HG03196 (cell line): ENCODE measurements at regions not wholly inside any gene's neighbourhood (a gene's known extent, or its start where the extent isn't known, plus 50 kb on each side); places are given as distances from the start of the nearest gene placed in this dataset.

ENCODE experiments used
- ATAC-seq: cut with Tn5 transposase; IDR thresholded peaks from one replicate; pipeline ENCODE4 v1.9.1; 2021; ENCODE audit not compliant: unreplicated experiment

DNA sequence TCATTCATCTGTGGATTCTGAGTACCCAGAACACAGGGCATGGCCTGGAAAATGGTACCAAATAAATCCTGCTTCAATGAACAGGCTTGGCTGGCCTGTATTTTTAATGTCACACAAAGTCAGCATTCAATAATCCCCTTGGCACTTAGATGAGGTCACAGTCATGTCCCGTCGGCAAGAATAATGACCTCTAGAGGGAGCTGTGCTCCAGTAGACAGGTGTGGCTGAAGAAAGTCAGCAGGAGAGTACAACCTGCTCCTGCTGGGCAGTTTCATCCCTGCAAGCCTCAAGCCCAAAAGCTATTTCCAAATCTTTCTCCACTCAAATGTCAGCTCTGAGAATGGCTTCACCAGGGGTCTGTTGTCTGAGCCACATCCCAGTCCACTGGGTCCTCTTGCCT lies 404.0 kb upstream of the F9 start:
- peak; percentile 71 for ATAC-seq

DNA sequence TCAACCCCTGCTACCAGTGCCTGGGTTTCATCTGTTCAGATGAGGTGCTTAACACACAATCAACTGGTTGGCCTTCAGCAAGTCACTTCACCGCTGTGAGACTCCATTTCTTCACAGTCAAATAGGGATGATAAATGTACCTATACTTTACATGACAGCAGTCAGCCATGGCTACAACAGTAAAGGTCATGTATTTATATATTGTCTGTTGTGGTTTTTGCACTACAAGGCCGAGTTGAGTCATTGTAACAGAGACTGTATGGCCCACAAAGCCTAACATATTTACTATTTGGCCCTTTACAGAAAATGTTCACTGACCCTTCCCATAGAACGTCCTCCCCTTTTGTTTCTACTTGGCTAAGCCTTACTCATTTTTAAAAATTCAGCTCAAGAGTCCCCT lies 404.6 kb upstream of the F9 start:
- no peak for ATAC-seq

DNA sequence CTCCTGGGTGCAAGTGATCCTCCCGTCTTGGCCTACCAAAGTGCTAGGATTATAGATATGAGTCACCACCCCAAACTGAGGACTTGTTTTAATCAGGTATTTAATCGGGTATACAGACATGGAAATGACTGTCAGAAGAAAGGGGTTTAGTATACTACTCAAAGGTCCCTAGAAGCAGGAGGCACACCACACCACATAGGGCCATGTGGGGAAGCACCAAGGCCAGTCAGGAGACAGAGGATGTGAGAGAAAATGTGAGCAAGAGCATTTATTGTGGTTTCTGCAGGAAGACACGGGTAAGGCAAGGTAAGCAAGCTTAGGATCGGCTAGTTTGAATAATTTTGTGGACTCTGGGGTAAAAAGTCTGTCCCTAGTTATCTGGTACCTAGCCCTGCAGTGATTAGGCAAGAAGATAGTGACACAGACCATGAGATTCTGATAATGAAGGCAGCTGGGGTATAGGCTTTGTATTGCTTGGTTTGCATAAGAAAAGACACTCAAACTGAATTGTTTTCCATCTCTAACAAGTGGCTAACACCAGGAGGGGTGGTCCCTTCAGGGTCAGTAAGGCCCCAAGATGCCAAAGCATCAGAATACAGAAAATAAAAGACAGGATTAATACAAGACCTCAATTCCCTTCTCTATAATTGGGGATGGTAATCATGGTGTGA lies 408.8 kb upstream of the F9 start:
- no peak for ATAC-seq

DNA sequence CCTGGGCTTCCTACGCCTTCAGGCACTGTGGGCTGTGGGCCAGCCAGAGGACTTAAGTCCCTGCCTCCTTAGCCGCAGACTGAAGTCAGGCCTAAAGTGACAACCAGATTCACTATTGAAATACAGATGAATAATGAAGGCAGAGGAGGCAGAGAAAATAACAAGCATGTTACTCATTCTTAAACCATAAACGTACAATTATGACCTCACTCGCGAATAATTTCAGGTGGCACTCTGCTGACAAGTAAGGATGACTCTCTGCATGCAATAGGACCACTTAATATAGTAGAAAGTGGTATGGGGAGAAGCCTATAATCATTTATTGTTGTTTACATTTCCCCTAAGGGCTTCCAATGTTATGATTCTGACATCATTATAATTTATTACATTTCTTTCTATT lies 409.2 kb upstream of the FGF13 start:
- no peak for ATAC-seq

DNA sequence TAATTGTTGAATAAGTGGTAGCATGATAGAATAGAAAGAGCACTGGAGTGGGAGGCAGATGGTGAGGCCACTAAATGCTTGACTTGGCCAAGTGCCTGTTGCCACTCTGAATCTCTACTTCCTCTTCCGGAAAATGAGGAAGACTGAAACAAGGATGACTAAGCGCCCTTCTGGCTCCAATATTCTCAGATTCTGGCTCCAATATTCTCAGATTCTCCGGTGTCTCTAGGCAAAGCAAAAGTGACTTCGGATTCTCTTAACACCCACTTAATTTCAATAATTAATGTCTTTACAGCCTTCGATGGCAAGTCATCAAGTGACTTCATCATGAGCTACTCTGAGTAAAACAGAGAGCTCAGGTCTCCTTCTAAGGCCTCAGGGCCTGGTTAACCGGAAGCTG lies 402.2 kb upstream of the FGF13 start:
- ATAC-seq, result no peak

DNA sequence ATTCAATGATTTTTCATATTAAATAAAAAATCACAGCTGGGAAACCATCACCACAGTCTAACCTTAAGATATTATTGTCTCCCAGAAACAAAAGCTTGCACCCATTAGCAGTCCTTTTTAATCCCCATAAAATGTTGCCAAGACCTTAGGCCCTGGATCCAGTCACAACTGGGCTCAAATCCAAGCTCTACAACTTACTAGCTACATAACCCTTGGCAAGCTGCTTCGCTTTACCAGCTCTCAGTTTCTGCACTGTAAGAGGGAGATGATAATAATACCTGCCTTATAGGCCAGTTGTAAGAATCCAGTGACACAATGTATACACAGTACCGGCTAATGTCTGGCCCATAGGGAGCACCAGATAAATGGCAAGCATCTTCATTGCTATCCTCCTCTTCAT lies 400.9 kb upstream of the FGF13 start:
- no peak for ATAC-seq

DNA sequence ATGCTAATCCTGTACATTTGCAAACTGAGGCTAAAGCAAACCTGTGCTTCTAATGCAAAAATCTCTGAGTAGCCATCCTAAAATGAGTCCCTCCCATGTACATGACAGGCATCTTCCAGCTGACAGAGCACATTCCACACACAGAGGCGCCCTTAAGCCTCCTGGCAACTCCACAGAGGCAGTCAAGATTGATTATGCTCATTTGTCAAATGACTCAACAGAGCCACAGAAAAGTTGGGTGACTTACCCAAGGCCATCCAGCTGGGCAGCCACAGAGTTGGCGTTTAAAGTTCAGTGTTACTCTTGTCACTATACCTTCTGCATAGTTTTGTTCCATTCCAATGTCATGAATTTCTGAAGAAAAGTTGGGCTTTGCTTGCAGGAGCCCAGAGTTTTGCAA lies 394.6 kb upstream of the FGF13 start:
- ATAC-seq, result no peak

DNA sequence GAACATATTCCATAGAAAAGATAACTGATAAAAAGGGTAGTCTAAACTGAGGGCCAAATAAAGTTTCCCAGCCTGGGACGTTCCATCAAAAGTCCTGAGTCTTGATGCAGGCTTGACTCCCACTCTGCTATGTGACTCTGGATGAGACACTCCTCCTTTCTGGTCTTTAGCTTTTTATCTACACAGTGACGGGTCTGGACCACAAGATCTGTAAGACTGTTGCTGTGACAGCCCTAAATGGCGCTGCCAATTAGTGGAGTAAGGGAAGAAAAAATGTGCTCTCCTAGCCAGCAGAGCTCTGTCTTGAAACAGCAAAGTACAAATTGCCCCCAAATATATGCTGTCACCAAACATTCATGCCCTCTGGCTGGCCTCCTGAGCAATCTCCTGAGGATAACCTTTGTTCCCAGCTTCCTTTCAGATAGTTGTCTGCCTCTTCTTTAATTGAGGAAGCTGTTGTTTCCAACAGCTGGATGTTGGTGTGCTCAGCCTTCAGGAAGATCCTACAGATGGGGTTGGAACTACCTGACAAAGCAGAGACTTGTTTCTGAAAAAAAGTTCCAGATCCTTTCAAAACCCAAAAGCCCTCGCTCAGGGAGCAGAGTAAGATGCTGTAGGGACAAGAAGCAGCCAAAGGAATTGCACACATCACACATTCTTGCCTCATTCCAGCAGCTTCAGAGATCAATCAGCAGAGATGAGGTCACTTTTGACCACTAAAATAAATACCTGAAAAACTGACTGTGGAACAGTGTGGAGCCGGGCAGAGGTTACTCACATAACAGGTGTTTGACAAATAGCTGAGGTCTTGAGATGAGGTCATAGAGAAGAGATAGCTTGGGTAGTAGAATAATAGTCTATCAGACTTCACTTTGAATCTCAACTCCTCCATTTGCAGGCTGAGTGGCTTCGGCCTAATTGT lies 383.4 kb upstream of the FGF13 start:
- ATAC-seq, result no peak

DNA sequence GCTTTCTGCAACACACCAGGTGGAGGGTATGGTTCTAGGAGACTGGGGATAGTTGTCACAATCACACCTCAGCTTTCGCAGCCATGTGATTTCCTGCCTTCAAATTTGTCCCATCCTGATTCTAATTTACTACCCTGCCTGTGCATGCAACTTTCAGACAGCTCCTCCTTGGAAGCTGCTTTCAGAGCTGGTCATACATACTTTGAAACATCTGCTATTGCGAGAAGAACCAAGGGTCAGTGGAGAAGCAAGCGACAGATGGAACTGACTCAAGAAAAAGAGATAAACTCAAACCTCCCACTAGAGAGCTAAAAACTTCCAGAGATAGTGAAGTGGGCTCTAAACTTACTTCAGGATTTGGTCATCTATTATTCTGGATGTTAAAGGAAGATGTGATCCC lies 381.7 kb upstream of the FGF13 start:
- ATAC-seq, result no peak

DNA sequence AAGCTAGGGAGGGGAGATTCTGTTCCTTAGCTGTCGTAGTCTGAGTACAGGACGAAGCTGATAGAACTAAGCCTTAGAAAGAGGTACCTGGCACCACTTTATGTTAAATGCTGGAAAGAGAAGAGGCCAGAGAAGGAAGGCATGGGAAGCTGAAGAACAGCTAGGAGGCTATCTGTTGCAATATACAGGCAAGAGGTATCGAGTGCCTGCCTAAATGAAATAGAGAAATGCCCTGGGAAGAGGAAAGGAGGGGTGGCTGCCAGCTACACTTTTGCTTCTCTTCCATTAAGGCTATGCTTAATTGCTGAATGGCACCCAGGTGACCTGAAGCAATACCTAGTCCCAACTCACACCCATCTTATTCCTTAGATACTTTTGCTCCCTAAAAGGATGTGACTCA lies 380.4 kb upstream of the FGF13 start:
- no peak for ATAC-seq

DNA sequence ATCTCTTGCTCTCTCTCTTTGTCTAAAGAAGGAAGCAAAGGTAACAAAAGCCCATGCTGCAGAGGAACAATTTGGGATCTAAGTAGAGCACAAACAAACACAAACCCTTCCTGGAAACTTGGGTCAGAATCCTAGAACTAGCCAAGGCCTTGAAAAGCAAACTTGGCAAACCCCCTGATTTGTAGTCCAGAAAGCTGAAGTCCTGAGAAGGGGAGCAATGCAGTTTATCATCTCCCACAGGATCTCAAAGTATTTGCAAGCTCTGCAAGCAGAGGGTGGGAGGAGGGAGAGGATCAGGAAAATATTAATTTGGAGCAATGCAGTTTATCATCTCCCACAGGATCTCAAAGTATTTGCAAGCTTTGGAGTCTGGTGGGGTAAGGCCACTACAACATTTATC lies 379.5 kb upstream of the FGF13 start:
- ATAC-seq, result no peak

DNA sequence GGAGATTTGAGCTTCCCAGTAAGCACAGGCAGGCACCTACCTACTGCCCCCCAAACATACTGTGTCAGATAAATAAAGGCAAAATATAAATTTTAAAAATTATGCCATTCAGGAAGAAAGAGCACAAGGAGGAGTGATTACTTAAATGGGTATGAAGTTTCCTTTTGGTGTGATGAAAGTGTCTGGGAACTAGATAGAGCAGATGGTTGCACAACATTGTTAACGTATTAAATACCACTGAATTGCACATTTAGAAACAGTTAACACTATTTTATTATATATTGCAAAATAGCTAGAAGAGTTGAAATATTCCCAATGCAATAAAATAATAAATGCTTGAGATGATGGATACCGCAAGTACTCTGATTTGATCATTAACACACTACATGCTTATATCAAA lies 374.7 kb upstream of the FGF13 start:
- no peak for ATAC-seq

DNA sequence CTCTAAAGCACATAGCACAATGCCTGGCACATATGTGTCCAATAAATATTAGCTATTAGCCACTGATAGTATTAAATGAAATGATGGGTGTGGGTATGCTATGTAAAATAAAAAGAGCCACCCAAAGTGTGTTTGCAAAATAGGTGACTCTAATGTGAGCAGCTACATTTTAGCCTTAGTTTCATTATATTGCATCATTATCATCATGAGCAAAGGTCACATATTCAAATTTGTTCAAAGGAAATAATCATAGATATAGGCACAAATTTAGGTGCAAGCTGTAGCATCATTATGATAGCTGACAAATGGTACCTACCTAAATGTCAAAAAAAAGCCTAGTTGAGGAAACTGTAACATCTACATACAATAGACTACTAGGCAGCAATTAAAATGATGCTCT lies 373.9 kb upstream of the FGF13 start:
- ATAC-seq, result no peak

DNA sequence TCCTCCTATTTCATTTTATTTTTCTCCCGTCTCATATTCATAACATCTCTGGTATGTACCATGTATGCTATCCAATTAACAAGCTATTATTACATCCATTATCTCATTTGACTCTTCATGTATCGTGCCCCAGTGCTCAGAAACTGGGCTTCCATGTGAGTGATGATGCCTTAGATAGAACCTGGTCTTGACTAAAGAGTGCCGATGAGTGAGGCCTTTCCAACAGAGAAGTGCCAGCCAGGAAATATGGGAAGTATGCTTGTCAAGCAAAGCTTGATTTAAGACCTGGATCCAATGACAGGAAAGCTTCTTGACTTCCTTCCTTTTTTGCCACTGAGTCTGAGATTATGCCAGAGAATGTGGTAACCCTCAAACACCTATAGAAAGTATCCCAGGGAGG lies 371.7 kb upstream of the FGF13 start:
- ATAC-seq, result no peak

DNA sequence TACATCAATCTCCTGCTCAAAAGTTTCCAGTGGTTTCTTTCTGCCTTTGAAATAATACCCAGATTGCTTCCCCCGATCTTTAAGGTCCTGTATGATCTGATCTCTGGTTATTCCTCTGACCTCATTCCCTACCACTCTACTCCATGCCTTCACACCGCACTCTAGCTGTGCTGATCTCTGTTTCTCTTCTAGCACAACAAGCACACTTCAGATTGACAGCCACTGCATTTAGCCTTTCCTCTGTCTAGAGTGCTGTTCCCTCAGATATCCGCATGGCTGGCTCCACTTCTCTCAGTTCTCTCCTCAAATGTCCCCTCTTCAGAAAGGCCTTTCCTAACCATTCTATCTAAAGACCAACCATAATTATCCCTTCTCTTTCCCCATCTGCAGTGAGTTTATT lies 370.4 kb upstream of the FGF13 start:
- no peak for ATAC-seq

DNA sequence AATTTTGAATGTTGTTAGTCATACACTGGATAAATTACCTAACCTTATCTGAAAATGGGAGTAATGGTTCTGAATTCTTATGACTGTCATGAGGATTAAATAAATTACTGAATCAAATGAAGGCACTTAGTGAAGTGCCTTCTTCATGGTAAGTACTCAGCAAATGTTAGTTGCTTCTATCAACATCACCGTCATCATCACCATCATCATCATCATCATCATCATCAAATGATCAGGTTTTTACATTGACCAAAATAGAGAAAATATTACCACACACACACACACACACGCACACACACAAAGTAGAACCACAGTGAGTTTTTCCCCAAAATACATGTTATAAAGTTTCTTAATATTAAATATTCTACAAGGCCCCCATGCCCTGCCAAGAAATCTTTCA lies 368.3 kb upstream of the FGF13 start:
- ATAC-seq, result no peak

DNA sequence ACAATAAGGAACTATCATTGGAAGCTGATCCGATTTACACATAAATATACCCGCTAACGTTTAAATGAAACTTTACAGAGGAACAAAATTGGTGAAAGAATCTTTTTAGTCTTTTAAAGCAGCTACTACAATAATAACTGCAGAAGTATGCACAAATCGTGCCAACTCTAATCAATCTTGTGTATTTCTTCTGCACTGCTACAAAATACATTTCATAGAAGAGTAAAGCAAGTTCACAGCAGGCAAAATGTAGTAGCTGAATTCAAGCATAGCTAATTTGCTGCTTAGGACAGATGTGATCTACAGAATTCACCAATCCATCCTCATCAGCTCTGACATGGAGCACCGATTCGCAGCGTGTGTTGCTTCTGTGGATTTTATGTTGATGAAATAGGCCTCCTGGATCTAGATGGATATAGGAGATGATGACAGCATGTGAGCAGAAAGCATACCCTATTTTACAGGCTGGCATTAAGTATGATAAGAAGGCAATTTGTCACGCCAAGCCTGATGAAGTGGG lies 367.3 kb upstream of the FGF13 start:
- no peak for ATAC-seq

DNA sequence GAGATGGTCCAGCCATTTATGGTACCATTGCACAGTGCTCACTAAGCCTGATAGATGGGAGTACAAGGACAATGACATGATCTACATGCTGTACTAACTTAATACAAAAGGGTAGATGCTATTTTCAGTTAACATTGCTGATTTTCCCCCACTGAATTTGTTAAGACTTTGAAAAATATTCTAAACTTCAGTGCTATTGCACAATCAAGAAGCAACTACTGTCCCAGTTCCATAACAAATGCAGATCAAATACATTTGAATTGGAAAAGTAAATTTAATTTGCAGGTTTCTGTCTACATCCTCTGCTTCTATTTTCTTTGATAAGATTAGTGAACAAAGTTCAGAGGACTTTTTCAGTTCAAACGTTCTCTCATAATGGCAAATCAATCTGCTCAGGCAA lies 366.8 kb upstream of the FGF13 start:
- no peak for ATAC-seq

DNA sequence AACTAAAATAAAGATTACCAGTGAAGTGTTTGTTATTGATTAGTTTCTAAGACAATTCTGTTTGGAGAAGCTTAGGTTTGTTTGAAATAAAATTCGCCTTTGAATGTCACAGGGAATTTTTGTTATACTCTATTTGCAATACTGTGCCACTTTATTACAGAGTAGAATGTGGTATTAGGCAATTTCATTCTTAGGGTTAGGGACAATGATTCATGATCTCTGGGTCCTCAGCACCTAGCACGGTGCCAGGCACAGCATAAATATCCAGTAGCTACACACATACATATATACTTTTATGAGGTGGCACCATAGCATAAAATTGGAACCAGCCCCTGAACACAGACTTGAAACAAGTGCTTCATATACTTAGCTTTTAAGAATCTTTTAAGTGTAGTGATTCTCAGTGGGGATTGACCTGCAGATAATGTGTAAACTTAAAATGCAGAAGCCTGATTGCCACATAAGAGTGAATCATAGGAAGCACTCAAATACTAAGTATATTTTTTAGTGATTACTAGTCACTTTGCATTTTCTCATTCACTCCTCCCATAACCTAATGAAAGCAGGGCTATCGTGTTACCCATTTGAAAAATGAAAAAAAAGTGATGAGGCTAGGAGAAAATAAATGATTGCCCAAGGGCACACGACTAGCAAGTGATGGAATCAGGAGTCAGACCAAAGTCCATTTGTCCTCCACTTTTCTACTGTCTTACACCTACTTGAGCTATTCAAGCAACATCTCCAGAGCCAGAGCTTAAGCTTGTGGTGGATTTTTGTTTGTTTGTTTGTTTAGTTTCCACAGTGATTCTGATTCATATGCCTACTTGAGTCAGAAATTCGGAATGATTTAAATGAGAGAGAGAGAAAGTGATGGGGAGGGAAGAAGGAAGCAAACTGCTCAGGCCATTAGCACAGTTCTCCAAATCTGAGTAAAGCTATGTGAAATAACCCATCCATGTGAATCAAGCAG lies 366.0 kb upstream of the FGF13 start:
- no peak for ATAC-seq

DNA sequence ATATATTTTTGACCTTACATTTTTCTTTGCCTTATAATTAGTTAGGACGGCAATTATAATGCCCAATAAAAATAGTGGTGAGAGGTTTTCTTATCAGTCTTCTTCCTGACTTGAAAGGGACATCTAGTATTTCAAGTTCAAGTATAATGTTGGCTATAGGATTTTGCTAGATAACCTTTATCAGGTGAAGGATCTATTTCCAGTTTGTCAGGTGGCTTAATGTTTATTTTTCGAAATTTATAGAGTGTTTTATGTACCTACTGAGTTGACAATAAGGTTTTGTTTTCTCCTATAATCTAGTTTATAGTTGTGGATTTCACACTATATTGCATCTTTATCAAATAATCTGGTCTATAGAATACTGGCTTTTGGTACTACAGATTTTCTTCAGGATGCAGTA lies 351.8 kb upstream of the FGF13 start:
- ATAC-seq, result no peak

DNA sequence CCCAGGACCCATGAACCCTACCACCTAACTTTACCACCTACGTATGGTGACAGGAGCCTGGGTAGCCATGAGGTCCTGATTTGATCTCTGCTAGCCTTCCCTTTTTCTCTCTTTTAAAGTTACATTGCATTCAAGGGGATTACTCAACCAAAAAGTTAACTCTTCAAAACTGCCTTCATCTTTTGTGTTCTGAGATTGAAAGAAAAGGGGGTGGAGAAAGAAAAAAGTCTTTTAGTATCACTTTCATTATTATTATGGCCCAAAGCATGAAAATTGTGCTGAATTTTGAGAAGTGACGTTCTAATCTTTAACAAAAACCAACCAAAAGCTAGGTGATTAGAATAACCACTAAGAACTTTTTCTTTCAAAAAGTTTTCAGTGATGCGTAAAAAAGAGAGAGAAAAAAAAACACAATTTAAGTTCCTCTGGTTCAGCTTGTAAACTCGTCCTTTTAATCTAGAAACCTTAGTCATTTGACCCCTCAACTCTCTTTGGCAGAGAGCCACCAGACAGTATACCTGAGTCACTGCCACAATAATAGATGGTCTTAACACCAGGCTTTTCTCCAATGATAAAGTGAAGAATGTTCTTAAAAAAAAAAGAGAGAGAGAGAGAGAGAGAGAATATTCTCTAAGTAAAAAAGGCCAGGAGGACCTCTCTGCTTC lies 347.4 kb upstream of the FGF13 start:
- no peak for ATAC-seq
